Activated CD8-positive, alpha-beta T cell treated with anti-CD3 and anti-CD28 coated beads for 36 hours (primary cell): ENCODE measurements at regions not wholly inside any gene's neighbourhood (a gene's known extent, or its start where the extent isn't known, plus 50 kb on each side); places are given as distances from the start of the nearest gene placed in this dataset.

Experiments used
- ATAC-seq: fragments of 200-7000 bp; cut with Tn5 transposase; one replicate; pipeline ENCODE4 v1.10.0; 2021; ENCODE audit warnings: mild to moderate bottlenecking, moderate library complexity
- CTCF ChIA-PET: fragments of 350-600 bp; sonication (Branson Sonifier 250); formaldehyde crosslinking; loops from one replicate; lab custom pipeline; 2021; ENCODE audit warnings: antibody characterized with exemption; lab: Charles Lee
- POLR2A ChIA-PET: fragments of 350-600 bp; sonication (Branson Sonifier 250); formaldehyde crosslinking; loops from one replicate; lab custom pipeline; 2021; ENCODE audit warnings: antibody characterized with exemption; lab: Charles Lee
- DNase-seq: peaks from one replicate; pipeline ENCODE4 v3.0.0-alpha.2; 2020
- H3K27ac Mint-ChIP-seq: one replicate; pipeline ENCODE4 v1.8.0; 2021; ENCODE audit warnings: mild to moderate bottlenecking, mixed read lengths
- H3K27me3 Mint-ChIP-seq: one replicate; pipeline ENCODE4 v1.8.0; 2021; ENCODE audit warnings: mixed read lengths
- H3K36me3 Mint-ChIP-seq: one replicate; pipeline ENCODE4 v1.8.0; 2021; ENCODE audit warnings: low read depth, mixed read lengths
- H3K4me1 Mint-ChIP-seq: one replicate; pipeline ENCODE4 v1.8.0; 2021; ENCODE audit warnings: low read depth, mixed read lengths
- H3K4me3 Mint-ChIP-seq: one replicate; pipeline ENCODE4 v1.8.0; 2021; ENCODE audit warnings: mild to moderate bottlenecking, moderate library complexity, mixed read lengths
- H3K9me3 Mint-ChIP-seq: one replicate; pipeline ENCODE4 v1.8.0; 2021; ENCODE audit warnings: mixed read lengths
- intact Hi-C: fragments of 100-400 bp; cut with micrococcal nuclease; formaldehyde crosslinking; loops from one replicate; pipeline ENCODE4 v1.10.0; 2022
- TF ChIP-seq, protein P1 (sequence below): fragments of 200-600 bp; IDR thresholded peaks from one replicate; pipeline ENCODE4 v1.8.0; 2022; ENCODE audit warnings: antibody characterized with exemption, mild to moderate bottlenecking

DNA sequence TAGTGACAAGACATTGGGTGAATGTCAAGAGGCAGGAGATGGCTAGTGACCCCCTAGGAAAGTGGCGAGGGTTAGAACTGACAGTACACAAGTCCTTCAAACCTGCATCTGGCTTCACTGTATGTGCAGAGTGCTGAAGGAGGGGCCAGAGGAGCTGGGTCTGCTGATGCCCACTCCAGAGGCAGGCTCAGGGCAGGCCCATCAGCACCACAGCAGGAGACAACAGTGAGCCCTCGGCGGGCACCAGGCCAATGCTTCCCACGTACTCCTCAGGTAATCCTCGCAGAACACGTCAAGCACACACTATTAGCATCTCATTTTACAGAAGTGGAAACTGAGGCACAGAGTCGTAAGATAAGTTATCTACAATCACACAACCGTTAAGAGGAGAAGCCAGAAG, 76.1 kb upstream of the SH3PXD2B start:
- ATAC-seq: no peak
- DNase-seq: no peak
- Mint-ChIP-seq H3K27ac (no peak overlapping the region), H3K36me3 (no peaks in the 10 kb centered on the region), H3K4me3 (no peak overlapping the region), H3K4me1 (peaks cover 3% of the 10 kb centered on the region), H3K9me3 (no peaks in the 10 kb centered on the region), H3K27me3 (peaks cover 9% of the 10 kb centered on the region)
- CTCF ChIA-PET: no interaction called here
- intact Hi-C loops: no loop called here
- POLR2A ChIA-PET: no interaction called here
- TF ChIP-seq, protein P1, sequence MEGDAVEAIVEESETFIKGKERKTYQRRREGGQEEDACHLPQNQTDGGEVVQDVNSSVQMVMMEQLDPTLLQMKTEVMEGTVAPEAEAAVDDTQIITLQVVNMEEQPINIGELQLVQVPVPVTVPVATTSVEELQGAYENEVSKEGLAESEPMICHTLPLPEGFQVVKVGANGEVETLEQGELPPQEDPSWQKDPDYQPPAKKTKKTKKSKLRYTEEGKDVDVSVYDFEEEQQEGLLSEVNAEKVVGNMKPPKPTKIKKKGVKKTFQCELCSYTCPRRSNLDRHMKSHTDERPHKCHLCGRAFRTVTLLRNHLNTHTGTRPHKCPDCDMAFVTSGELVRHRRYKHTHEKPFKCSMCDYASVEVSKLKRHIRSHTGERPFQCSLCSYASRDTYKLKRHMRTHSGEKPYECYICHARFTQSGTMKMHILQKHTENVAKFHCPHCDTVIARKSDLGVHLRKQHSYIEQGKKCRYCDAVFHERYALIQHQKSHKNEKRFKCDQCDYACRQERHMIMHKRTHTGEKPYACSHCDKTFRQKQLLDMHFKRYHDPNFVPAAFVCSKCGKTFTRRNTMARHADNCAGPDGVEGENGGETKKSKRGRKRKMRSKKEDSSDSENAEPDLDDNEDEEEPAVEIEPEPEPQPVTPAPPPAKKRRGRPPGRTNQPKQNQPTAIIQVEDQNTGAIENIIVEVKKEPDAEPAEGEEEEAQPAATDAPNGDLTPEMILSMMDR: no peak

DNA sequence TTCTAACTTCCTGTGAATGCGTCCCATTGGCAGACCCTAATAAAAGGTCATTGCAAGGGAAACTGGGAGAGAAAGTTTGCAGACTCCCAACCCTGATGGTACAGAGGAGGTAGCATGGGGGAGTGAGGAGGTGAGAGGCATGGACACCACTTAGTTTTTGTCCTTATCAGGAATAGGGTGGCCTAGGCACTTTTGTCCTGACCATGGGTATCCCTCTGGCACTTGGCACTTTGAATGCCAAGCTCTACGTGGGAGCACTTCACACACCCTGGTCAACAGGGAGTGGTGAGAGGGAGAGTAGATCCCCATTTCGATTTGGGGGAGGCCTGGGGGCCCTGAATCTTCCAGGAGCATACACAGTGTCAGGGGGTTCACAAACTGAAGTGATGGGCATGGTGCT, 75.6 kb upstream of the SH3PXD2B start:
- H3K9me3 Mint-ChIP-seq: no peaks in the 10 kb centered on the region
- H3K27ac Mint-ChIP-seq: no peak overlapping the region
- peaks cover 3% of the 10 kb centered on the region for H3K4me1 Mint-ChIP-seq
- H3K4me3 Mint-ChIP-seq: no peak overlapping the region
- intact Hi-C loops: no loop called here
- H3K27me3 Mint-ChIP-seq: peaks cover 9% of the 10 kb centered on the region
- ATAC-seq (no peak), DNase-seq (no peak)
- POLR2A ChIA-PET: no interaction called here
- TF ChIP-seq, protein P1: no peak
- CTCF ChIA-PET: interaction anchor here (1.0 kb wide), 1 partner anchor 168 kb away, joined by 3 read pairs; no protein-coding TSS in a partner anchor
- H3K36me3 Mint-ChIP-seq: no peaks in the 10 kb centered on the region

DNA sequence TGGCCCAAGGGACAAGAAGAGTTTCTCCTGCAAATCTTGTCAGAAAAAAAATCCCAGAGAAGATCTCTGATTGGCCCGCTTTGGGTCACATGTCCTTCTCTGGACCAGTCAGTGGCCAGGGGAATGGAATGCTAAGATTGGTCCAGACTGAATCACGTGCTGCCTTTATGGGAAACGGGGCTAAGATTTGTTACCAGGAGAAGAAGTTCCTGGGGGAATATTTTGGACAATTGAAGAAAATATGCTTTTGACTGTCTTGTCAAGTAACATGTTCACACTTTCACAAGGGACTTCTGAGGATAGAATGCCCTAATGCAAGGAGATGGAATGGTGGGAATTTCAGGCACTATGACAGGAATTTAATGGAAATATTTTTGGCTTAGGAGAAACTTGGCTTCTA, 74.1 kb upstream of the SH3PXD2B start:
- ChIA-PET POLR2A (no interaction called here), CTCF (interaction anchor here (1.0 kb wide), 1 partner anchor 77 kb away, joined by 3 read pairs; no protein-coding TSS in a partner anchor)
- Mint-ChIP-seq H3K4me1 (peaks cover 3% of the 10 kb centered on the region), H3K4me3 (no peak overlapping the region), H3K9me3 (no peaks in the 10 kb centered on the region), H3K36me3 (no peaks in the 10 kb centered on the region), H3K27ac (no peak overlapping the region), H3K27me3 (peaks cover 9% of the 10 kb centered on the region)
- no peak for DNase-seq
- TF ChIP-seq, protein P1: no peak
- ATAC-seq: no peak
- intact Hi-C loops: no loop called here

DNA sequence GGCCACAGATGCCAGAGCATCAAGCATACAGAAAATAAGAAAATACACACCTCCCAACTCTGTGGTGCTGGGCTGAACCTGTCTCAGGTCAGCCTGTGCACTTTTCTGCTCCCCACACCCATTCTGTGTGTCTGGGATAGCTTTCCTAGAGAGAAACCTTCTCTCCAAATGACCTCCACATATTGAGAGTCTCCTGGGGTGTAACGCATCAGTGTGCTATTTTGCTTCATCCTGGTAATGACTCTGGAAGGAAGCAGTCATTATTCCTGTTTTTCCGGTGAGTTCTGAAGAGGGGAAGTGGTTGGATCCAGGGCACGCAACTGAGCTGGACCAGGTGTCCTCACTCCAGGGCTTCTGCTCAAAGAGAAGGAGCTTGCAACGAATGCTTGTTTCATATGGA, 73.2 kb upstream of the SH3PXD2B start:
- Mint-ChIP-seq H3K9me3 (no peaks in the 10 kb centered on the region), H3K4me3 (no peak overlapping the region)
- intact Hi-C loops: no loop called here

DNA sequence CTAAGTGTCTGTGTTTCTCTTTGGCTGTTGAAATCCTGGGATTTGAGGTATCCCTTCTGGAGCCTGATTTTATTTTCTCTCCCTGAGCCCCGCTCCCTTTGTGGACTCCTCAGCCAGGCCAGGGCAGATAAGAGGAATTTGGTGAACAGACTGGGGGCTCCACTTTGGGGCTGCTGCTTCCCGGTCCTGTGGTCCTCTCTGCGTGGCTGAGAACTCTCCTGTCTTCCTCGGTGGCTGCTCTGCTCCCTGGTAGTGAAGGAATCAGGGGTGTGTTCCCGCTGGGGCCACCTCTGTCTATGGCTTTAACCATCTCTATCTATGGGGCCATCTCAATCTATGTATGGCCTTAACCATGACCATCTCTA, 71.7 kb upstream of the SH3PXD2B start:
- no peak for ATAC-seq

More for the DNA sequence above, 73.2 kb upstream of the SH3PXD2B start:
- CTCF ChIA-PET: interaction anchor here (1.0 kb wide), 1 partner anchor 76 kb away, joined by 3 read pairs; no protein-coding TSS in a partner anchor
- TF ChIP-seq, protein P1: no peak
- POLR2A ChIA-PET: no interaction called here
- no peak for ATAC-seq
- Mint-ChIP-seq H3K27me3 (peaks cover 9% of the 10 kb centered on the region), H3K4me1 (no peaks in the 10 kb centered on the region), H3K27ac (no peak overlapping the region), H3K36me3 (no peaks in the 10 kb centered on the region)
- DNase-seq: no peak

More for the DNA sequence above, 71.7 kb upstream of the SH3PXD2B start:
- TF ChIP-seq, protein P1: no peak
- ChIA-PET POLR2A (no interaction called here), CTCF (no interaction called here)
- intact Hi-C loops: no loop called here
- H3K4me1 Mint-ChIP-seq: no peaks in the 10 kb centered on the region
- no peaks in the 10 kb centered on the region for H3K36me3 Mint-ChIP-seq
- H3K27me3 Mint-ChIP-seq: peaks cover 9% of the 10 kb centered on the region
- no peak for DNase-seq
- H3K27ac Mint-ChIP-seq: no peak overlapping the region
- no peak overlapping the region for H3K4me3 Mint-ChIP-seq
- peaks cover 5% of the 10 kb centered on the region for H3K9me3 Mint-ChIP-seq
